Transverse colon (tissue), 3 donors: ENCODE measurements at regions not wholly inside any gene's neighbourhood (a gene's known extent, or its start where the extent isn't known, plus 50 kb on each side); places are given as distances from the start of the nearest gene placed in this dataset.

ENCODE experiments used
- CTCF ChIP-seq, 5 experiments: fragments of 200-600 bp in 3 of 5; fragments of 450-650 bp in 2 of 5; sonication (generic) in 3 of 5; IDR thresholded peaks; 1 replicate in 2 of 5; 2 replicates in 3 of 5; pipeline ENCODE4 v1.5.1; 2016 to 2017; ENCODE audit warnings: antibody characterized with exemption in 5 of 5, inconsistent platforms in 3 of 5, mild to moderate bottlenecking in 2 of 5, moderate library complexity in 1 of 5
- POLR2A ChIP-seq: fragments of 450-650 bp; IDR thresholded peaks from one replicate; pipeline ENCODE4 v1.6.1; 2016; ENCODE audit warnings: antibody characterized with exemption, mild to moderate bottlenecking, moderate library complexity

GRCh38 chr9:99579964-99580363, 241.7 kb upstream of the NR4A3 start:
- TF ChIP-seq CTCF (IDR thresholded peaks at IDR 0.05) (no peak), POLR2A (no peak)
